GM12892 (cell line): ENCODE measurements at regions not wholly inside any gene's neighbourhood (a gene's known extent, or its start where the extent isn't known, plus 50 kb on each side); places are given as distances from the start of the nearest gene placed in this dataset.

Experiments used
- POLR2A ChIP-seq: IDR thresholded peaks from 2 replicates; pipeline ENCODE4 v1.6.1; 2011; ENCODE audit warnings: low read depth, low read length, control low read depth
- POLR2AphosphoS5 ChIP-seq: IDR thresholded peaks from 2 replicates; pipeline ENCODE4 v1.6.1; 2011; ENCODE audit warnings: low read depth, low read length, control low read depth
- TAF1 ChIP-seq: IDR thresholded peaks from 2 replicates; pipeline ENCODE4 v1.6.1; 2011; ENCODE audit warnings: low read depth, mild to moderate bottlenecking, control low read depth, low read length, borderline replicate concordance

GRCh38 chr10:108490944-108491343 is 1326.4 kb upstream of the SORCS1 start:
- no peak for TF ChIP-seq POLR2A
- TF ChIP-seq POLR2AphosphoS5 = no peak
- no peak for TF ChIP-seq TAF1
